ENCODE measurements at regions not wholly inside any gene's neighbourhood (a gene's known extent, or its start where the extent isn't known, plus 50 kb on each side); places are given as distances from the start of the nearest gene placed in this dataset.

DNA sequence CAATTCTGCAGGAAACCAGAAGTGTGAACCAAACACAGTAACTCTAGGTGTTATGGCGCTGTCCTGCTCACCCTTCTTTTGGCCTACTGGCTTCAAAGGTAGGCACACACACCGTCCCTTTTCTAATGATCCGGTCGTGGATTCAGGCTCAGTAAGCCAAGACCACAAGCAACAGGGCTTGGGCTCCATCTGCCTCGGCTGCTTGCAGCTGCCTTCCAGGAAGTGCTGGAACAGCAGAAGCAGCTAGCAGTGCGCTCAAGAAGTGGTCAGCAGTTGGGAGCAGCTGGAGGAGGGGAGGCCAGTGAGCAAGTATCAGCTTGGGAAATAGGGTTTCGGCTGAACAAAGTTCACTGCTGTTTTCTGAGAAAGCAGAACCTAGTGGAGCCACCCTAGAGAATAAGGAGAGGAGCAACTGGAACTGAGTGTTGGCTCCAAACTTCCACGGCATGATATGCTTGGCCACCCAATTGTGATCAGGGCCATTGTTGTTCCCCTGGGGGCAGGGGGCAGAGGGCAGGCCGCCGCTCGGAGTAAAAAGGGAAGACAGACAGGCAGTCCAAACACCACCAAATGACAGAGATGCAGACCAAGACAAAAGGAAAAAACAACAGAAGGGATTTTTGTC, 173.4 kb downstream of the TOMM20 start (continued):
- TF ChIP-seq REST (IDR thresholded peaks at IDR 0.05; ENCODE audit: borderline replicate concordance) (0 out of 2 replicates have a peak, but pooled peaks have one; percentile 9), REST (CRISPR knock-in tag; IDR thresholded peaks at IDR 0.05; ENCODE audit: low read depth) (no peak), CSDE1 (IDR thresholded peaks at IDR 0.05) (no peak), FOXJ2 (tag; IDR thresholded peaks at IDR 0.05) (no peak)
- TF ChIP-seq, protein P1, sequence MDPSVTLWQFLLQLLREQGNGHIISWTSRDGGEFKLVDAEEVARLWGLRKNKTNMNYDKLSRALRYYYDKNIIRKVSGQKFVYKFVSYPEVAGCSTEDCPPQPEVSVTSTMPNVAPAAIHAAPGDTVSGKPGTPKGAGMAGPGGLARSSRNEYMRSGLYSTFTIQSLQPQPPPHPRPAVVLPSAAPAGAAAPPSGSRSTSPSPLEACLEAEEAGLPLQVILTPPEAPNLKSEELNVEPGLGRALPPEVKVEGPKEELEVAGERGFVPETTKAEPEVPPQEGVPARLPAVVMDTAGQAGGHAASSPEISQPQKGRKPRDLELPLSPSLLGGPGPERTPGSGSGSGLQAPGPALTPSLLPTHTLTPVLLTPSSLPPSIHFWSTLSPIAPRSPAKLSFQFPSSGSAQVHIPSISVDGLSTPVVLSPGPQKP (CRISPR knock-in tag; IDR thresholded peaks at IDR 0.05): no peak
- TF ChIP-seq, protein P2, sequence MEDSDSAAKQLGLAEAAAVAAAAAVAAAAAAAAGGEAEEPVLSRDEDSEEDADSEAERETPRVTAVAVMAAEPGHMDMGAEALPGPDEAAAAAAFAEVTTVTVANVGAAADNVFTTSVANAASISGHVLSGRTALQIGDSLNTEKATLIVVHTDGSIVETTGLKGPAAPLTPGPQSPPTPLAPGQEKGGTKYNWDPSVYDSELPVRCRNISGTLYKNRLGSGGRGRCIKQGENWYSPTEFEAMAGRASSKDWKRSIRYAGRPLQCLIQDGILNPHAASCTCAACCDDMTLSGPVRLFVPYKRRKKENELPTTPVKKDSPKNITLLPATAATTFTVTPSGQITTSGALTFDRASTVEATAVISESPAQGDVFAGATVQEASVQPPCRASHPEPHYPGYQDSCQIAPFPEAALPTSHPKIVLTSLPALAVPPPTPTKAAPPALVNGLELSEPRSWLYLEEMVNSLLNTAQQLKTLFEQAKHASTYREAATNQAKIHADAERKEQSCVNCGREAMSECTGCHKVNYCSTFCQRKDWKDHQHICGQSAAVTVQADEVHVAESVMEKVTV (CRISPR knock-in tag; IDR thresholded peaks at IDR 0.05): no peak

Data from K562 (cell line).